BE2C (cell line): ENCODE measurements at regions not wholly inside any gene's neighbourhood (a gene's known extent, or its start where the extent isn't known, plus 50 kb on each side); places are given as distances from the start of the nearest gene placed in this dataset.
A peak's percentile ranks its signal among the peaks of the same experiment; 100 is the strongest.

Experiments
- DNase-seq: peaks from one replicate; pipeline ENCODE4 v3.0.0-alpha.2; 2020
- H3K27me3 ChIP-seq: fragments of 250-450 bp; sonication (Bioruptor Pico); 2 replicates; pipeline ENCODE4 v1.5.1; 2020; ENCODE audit warnings: mild to moderate bottlenecking
- H3K36me3 ChIP-seq: fragments of 250-450 bp; sonication (Bioruptor Pico); 2 replicates; pipeline ENCODE4 v1.5.1; 2020; ENCODE audit warnings: mild to moderate bottlenecking
- H3K4me1 ChIP-seq: fragments of 250-450 bp; sonication (Bioruptor Pico); 2 replicates; pipeline ENCODE4 v1.5.1; 2020
- H3K4me3 ChIP-seq: 2 replicates; pipeline ENCODE4 v1.5.1; 2011; ENCODE audit warnings: low read depth, low read length
- H3K9me3 ChIP-seq: fragments of 250-450 bp; sonication (Bioruptor Pico); 2 replicates; pipeline ENCODE4 v1.5.1; 2020
- TF ChIP-seq, protein P1 (sequence below): IDR thresholded peaks from 2 replicates; pipeline ENCODE4 v1.5.1; 2012; ENCODE audit warnings: mild to moderate bottlenecking, low read depth, low read length

GRCh38 chr13:70432276-70432805 is 324.1 kb upstream of the KLHL1 start:
- Histone ChIP-seq H3K27me3 (no peaks in the 10 kb centered on the region), H3K36me3 (no peaks in the 10 kb centered on the region), H3K9me3 (no peaks in the 10 kb centered on the region), H3K4me1 (no peaks in the 10 kb centered on the region), H3K4me3 (no peak overlapping the region)
- TF ChIP-seq, protein P1, sequence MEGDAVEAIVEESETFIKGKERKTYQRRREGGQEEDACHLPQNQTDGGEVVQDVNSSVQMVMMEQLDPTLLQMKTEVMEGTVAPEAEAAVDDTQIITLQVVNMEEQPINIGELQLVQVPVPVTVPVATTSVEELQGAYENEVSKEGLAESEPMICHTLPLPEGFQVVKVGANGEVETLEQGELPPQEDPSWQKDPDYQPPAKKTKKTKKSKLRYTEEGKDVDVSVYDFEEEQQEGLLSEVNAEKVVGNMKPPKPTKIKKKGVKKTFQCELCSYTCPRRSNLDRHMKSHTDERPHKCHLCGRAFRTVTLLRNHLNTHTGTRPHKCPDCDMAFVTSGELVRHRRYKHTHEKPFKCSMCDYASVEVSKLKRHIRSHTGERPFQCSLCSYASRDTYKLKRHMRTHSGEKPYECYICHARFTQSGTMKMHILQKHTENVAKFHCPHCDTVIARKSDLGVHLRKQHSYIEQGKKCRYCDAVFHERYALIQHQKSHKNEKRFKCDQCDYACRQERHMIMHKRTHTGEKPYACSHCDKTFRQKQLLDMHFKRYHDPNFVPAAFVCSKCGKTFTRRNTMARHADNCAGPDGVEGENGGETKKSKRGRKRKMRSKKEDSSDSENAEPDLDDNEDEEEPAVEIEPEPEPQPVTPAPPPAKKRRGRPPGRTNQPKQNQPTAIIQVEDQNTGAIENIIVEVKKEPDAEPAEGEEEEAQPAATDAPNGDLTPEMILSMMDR = no peak
- no peak for DNase-seq

DNA sequence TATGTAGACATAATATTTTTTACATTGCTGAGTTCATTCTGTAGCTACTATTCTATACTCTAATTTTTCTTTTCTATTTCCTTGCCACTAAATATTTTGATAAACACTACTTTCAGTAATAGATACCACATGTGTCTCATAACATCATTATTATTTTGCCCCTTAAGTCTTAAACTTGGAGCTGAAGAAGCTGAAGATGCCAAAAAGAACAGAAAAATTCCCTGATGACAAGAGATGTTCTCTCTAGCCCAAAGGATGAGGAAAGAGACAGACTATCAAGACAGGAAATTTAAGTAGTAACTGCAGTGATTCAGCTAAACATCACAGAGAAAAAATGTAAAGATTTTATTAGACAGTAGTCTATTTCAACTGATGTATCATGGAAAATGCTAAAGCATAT is 322.0 kb upstream of the KLHL1 start:
- no peaks in the 10 kb centered on the region for H3K36me3 ChIP-seq
- TF ChIP-seq, protein P1 = no peak
- H3K27me3 ChIP-seq = no peaks in the 10 kb centered on the region
- no peak for DNase-seq
- H3K4me3 ChIP-seq = no peak overlapping the region
- H3K4me1 ChIP-seq = no peaks in the 10 kb centered on the region
- no peaks in the 10 kb centered on the region for H3K9me3 ChIP-seq

DNA sequence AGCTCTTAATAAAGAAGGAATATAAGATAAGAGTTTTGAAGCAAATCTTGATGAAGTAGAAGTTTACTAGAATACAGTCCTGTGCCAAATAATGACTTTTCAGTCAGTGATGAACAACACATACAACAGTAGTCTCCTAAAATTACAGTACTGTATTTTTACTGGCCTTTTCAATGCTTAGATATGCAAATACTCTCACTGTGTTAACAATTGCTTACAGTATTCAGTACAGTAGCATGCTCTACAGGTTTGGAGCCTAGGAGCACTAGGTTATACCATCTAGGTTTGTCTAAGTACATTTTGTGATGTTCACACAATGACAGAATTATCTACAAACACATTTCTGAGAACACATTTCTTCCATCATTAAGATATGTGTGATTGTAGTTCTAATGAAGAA is 316.7 kb upstream of the KLHL1 start:
- Histone ChIP-seq H3K4me3 (no peak overlapping the region), H3K27me3 (no peaks in the 10 kb centered on the region)
- no peak for DNase-seq

GRCh38 chr13:70424428-70424827 is 316.2 kb upstream of the KLHL1 start:
- Histone ChIP-seq H3K9me3 (no peaks in the 10 kb centered on the region), H3K27me3 (no peaks in the 10 kb centered on the region), H3K4me1 (no peaks in the 10 kb centered on the region), H3K4me3 (no peak overlapping the region), H3K36me3 (no peaks in the 10 kb centered on the region)
- DNase-seq = peak; percentile 6
- TF ChIP-seq, protein P1 = no peak

More for the DNA sequence above, 316.7 kb upstream of the KLHL1 start:
- H3K36me3 ChIP-seq = no peaks in the 10 kb centered on the region
- no peaks in the 10 kb centered on the region for H3K4me1 ChIP-seq
- no peaks in the 10 kb centered on the region for H3K9me3 ChIP-seq
- TF ChIP-seq, protein P1 = no peak

DNA sequence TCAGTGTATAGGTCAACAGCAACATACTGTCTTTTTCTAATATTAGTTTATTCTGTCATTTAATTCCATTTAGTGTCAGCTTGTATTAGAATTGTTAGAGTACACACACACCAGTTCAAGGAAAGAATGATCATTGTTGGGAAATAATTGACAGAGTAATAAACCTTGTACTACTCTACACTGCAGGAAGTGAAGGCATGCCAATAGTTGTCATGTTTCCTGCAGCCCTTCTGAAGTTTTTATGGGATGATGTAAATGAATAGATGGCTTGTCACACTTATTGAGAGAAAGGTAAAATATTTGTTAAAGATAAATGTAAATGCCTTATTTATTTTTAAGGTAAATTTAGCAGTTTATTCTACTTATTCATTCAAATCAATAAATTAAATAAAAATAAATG is 306.9 kb upstream of the KLHL1 start:
- Histone ChIP-seq H3K4me1 (no peaks in the 10 kb centered on the region), H3K27me3 (no peaks in the 10 kb centered on the region)

DNA sequence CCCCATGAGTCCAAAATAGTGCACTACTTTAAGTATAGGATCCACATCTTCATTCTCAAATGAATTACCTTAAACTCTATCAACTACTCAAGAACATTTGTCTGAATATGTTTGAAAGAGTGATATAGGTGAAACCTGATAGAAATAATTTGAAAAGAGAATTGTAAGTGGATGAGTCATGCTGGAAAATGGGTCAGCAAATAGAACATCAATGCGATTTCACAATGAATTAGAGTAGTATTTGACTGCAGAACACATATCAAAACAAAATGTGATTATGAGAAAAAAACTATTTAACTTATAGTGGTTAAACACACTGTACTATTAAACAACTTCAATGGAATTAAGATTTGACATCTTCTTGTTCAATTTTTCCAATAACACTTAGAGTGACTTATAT is 300.6 kb upstream of the KLHL1 start:
- Histone ChIP-seq H3K36me3 (no peaks in the 10 kb centered on the region), H3K27me3 (no peaks in the 10 kb centered on the region), H3K4me3 (no peak overlapping the region), H3K4me1 (no peaks in the 10 kb centered on the region), H3K9me3 (no peaks in the 10 kb centered on the region)
- TF ChIP-seq, protein P1 = no peak
- DNase-seq = no peak

More for the DNA sequence above, 306.9 kb upstream of the KLHL1 start:
- DNase-seq = no peak
- no peaks in the 10 kb centered on the region for H3K9me3 ChIP-seq
- H3K36me3 ChIP-seq = no peaks in the 10 kb centered on the region
- TF ChIP-seq, protein P1 = no peak
- no peak overlapping the region for H3K4me3 ChIP-seq
